Cardiac septum (tissue), 1 donor: ENCODE measurements at regions not wholly inside any gene's neighbourhood (a gene's known extent, or its start where the extent isn't known, plus 50 kb on each side); places are given as distances from the start of the nearest gene placed in this dataset.

Experiments used
- DNase-seq: peaks from one replicate; pipeline ENCODE4 v3.0.0-alpha.2; 2020; ENCODE audit warnings: low spot score
- intact Hi-C: fragments of 100-400 bp; cut with DNase I; formaldehyde crosslinking; loops from one replicate; pipeline ENCODE4 v1.14.0; 2022
- donor health status: DM: no; HTN: no; CAD: no.

- DNase-seq: no peak
- intact Hi-C loops: no loop called here
These were observed 622.5 kb upstream of the NR5A2 start for GRCh38 chr1:199404976-199405375.

GRCh38 chr1:199405634-199406196, 621.8 kb upstream of the NR5A2 start:
- no peak for DNase-seq
- intact Hi-C loops: no loop called here

DNA sequence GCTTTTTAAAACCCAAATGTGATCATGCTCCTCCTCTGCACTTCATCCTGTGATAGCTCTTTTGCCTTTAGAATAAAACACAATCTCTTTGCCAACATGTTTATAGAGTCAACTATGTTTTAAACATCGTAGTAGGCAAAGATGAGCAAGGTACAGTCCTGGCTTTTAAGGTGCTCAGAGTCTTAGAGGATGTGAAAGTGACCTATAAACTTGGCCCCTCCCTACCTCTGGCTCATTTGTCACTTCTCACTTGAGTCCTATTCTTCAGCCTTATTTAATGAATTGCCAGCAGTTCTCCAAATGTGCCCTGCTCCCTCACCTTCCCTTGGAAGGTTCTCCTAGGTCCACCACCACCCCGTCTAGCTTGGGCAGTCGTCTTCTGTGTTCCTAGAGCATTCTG, 617.0 kb upstream of the NR5A2 start:
- intact Hi-C loops: no loop called here
- DNase-seq: no peak

- intact Hi-C loops: no loop called here
- no peak for DNase-seq
These were observed 616.0 kb upstream of the NR5A2 start for GRCh38 chr1:199411506-199411905.

GRCh38 chr1:199422206-199422605, 605.3 kb upstream of the NR5A2 start:
- no peak for DNase-seq
- intact Hi-C loops: no loop called here

GRCh38 chr1:199447906-199448305, 579.6 kb upstream of the NR5A2 start:
- DNase-seq: no peak
- intact Hi-C loops: no loop called here

DNA sequence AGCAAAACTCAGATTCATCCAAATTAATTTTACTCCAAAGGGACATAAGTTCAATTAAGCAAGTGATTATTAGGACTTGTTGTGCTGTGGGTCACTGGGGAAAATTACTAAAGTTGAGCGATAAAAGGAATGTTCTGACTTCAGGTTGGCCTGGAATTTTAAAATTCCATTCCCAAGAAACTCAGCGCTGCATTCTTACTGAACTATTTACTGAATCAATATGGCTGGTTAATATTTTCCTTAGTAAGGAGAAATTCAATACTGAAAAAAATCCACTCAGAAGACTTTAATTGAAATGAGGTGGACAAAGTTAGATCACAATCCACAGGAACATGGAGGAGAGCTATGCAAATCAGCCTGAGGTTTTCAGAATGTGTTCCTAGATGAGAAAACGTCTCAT, 578.9 kb upstream of the NR5A2 start:
- intact Hi-C loops: no loop called here
- DNase-seq: no peak

GRCh38 chr1:199449221-199449620, 578.3 kb upstream of the NR5A2 start:
- intact Hi-C loops: no loop called here
- no peak for DNase-seq

- intact Hi-C loops: no loop called here
- no peak for DNase-seq
These were observed 577.8 kb upstream of the NR5A2 start for GRCh38 chr1:199449681-199450080.

DNA sequence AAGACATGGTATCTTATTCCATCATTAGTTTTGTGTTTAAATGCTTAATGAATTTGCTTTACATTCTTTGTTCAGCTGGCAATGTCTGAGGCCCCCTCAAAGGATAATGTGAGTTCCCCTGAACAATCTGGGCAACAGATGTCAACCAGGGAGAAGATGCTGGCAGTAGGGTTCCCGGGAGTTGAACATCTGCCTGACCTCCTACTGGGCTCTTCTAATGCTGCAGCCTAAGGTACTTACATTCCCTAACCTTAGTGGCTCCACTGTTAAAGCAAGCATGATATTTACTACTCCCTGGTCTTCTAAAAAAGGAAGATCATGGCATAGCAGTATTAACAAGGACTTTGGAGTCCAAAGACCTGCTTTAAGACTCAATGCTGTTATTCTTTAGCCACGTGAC, 574.9 kb upstream of the NR5A2 start:
- DNase-seq: no peak
- intact Hi-C loops: no loop called here

DNA sequence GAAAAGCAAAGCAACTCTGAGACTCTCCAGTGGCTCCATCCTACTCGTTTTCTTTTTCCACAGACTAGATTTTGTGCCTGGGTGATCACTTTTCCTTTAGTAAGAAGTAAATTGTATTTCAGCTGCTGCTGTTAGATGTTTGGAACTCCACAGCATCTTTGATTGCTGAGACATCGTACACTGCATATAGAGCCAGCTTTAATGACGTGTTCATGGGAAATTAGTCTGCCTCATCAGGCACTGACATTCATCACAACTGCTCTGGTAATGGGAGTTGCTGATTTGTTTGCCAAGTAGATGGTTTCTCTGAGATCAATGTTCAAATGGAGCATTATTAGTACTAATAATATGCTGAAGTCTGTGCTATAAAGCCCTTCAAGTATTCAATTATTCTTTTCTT, 573.8 kb upstream of the NR5A2 start:
- no peak for DNase-seq
- intact Hi-C loops: no loop called here

DNA sequence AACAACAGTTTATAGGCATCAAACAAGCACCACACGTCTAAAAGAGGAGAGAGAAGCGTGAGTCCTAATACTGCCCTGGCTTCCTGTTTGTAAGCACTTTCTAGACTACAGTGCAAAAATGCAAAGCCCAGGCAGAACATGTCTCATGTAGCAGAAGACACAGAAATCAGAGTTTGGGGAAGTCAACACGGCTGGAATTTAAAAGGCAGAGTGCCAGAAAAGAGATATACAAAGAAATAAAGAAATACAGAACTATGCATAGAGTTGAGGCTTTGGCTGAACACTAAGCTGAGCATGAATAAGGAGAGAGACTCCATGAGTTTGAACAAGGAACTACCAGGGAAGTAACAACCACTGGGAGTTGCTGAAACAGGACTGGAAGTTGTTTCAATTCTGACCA, 566.6 kb upstream of the NR5A2 start:
- intact Hi-C loops: no loop called here
- no peak for DNase-seq

- no peak for DNase-seq
- intact Hi-C loops: no loop called here
These were observed 563.9 kb upstream of the NR5A2 start for GRCh38 chr1:199463521-199464127.

GRCh38 chr1:199466961-199467360, 560.5 kb upstream of the NR5A2 start:
- intact Hi-C loops: no loop called here
- no peak for DNase-seq

GRCh38 chr1:199472018-199472417, 555.5 kb upstream of the NR5A2 start:
- intact Hi-C loops: no loop called here
- no peak for DNase-seq

GRCh38 chr1:199472978-199473377, 554.5 kb upstream of the NR5A2 start:
- no peak for DNase-seq
- intact Hi-C loops: no loop called here

DNA sequence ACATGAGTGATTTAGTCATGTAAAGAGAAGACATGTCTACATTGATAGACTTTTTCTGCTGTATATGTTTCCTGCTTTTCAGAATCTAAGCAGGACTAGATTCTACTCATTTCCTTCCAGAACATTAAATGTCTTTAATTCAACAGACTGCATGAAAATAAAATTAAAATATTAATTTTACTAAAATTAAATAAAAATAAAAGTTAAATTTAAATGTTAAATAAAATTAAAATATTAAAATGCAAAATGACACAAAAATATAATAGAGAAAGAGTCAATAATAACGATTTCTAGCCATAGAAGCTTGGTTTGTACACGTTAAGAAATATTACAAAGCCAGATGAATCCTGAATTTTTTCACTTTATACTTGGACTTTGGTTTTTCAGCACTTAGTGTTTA, 552.8 kb upstream of the NR5A2 start:
- no peak for DNase-seq
- intact Hi-C loops: no loop called here

DNA sequence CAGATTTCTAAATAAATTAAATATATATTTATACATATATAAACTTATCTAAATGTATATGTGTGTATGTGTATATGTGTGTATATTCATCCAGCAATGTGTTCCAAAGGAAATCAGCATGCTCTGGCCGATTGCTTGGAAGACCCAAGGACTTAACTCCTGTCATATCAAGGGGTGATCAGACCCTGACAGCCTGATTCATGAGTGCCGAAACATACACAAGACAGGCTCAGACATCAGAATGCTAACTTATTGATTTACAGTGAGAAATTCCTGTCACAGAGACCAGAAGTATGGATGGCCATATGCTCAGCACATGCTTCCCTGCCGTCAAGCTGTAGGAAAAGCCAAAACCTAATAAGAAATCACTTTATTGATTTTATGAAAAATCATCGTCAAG, 545.1 kb upstream of the NR5A2 start:
- intact Hi-C loops: no loop called here

DNA sequence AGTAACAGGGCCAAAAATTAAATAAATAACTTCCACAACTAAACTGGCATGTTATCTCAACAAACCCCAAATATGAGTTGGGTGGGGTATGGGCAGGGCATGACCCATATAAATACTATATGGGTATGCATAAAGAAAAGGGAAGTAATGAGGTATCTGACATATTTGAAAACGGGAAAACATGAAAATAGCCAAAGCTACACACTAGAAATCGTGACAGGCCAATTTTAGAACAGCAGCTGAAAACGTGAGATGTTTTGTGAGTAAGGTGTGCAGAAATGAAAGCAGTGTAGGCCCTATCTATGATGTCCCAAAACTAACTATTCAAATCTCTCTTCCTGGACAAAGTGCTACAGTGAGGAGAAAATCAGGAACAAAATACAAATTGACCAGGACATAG, 537.9 kb upstream of the NR5A2 start:
- DNase-seq: no peak

More for the DNA sequence above, 545.1 kb upstream of the NR5A2 start:
- no peak for DNase-seq

DNA sequence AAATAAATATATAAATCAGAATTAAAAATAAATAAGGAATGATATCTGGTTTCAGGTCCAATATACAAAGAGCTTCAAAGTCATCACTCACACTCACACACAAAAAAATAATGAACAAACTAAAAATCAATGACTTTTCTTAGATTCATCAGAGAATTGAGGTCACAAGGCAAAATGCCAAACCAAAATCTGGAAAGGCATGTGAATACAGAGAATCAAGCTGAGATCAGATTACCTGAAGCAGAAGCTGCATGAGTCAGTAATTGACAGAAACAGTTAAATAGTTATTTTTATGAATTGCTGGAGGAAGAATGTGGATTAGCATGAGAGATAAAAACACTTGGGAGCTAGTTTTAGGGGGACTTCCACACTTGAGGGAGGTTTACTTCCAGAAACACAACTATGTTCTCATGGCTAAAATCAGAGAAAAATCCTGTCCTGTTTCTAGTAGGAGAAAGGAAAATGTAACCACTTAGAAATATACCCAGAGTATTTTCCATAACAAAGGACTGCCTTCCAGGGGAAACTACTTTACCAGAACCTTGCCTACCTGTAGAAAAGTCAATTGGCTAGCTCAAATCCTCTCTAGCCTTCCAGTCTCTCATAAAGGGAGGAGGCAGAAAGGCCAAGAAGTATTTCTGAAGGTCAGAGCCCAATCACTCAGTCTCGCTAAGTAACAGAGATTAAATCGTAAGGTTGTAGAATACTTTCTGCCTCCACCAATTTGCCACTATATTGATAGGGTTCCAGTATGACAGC, 536.6 kb upstream of the NR5A2 start:
- intact Hi-C loops: no loop called here
- no peak for DNase-seq

More for the DNA sequence above, 537.9 kb upstream of the NR5A2 start:
- intact Hi-C loops: no loop called here

GRCh38 chr1:199495432-199495831, 532.1 kb upstream of the NR5A2 start:
- intact Hi-C loops: no loop called here
- DNase-seq: no peak
